ENCODE measurements at regions not wholly inside any gene's neighbourhood (a gene's known extent, or its start where the extent isn't known, plus 50 kb on each side); places are given as distances from the start of the nearest gene placed in this dataset.

DNA sequence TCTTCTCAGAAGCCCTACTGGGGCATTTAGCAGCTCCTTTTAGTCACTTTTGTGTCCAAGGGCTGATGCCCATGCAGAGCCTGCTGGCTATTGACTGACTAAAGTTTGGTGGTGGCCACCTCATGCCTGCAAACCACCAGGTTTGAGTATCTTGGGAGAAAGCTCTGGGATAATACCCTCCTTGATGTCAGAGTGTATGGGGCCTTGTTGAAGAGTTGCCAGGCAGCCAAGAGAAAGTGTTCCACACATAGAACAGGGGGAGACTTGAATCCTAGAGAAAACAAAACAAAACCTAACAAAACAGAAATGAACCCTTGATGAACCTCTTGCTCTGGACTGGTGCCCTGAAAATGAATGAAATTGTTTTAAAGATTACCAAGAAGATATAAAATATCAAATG lies 1024.6 kb downstream of the SORCS1 start:
- TF ChIP-seq, protein P1, sequence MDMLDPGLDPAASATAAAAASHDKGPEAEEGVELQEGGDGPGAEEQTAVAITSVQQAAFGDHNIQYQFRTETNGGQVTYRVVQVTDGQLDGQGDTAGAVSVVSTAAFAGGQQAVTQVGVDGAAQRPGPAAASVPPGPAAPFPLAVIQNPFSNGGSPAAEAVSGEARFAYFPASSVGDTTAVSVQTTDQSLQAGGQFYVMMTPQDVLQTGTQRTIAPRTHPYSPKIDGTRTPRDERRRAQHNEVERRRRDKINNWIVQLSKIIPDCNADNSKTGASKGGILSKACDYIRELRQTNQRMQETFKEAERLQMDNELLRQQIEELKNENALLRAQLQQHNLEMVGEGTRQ (CRISPR knock-in tag; IDR thresholded peaks at IDR 0.05), result no peak
- TF ChIP-seq NFE2L1 (CRISPR knock-in tag; IDR thresholded peaks at IDR 0.05), result no peak
- TF ChIP-seq, protein P2, sequence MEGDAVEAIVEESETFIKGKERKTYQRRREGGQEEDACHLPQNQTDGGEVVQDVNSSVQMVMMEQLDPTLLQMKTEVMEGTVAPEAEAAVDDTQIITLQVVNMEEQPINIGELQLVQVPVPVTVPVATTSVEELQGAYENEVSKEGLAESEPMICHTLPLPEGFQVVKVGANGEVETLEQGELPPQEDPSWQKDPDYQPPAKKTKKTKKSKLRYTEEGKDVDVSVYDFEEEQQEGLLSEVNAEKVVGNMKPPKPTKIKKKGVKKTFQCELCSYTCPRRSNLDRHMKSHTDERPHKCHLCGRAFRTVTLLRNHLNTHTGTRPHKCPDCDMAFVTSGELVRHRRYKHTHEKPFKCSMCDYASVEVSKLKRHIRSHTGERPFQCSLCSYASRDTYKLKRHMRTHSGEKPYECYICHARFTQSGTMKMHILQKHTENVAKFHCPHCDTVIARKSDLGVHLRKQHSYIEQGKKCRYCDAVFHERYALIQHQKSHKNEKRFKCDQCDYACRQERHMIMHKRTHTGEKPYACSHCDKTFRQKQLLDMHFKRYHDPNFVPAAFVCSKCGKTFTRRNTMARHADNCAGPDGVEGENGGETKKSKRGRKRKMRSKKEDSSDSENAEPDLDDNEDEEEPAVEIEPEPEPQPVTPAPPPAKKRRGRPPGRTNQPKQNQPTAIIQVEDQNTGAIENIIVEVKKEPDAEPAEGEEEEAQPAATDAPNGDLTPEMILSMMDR (IDR thresholded peaks at IDR 0.05), result no peak
- TF ChIP-seq ELF4 (CRISPR knock-in tag; IDR thresholded peaks at IDR 0.05; ENCODE audit: low read depth), result no peak
- TF ChIP-seq SP1 (CRISPR knock-in tag; conservative IDR thresholded peaks at IDR 0.05), result no peak
- TF ChIP-seq ZNF263 (CRISPR knock-in tag; IDR thresholded peaks at IDR 0.05; ENCODE audit: low read depth), result no peak
- TF ChIP-seq KAT7 (CRISPR knock-in tag; IDR thresholded peaks at IDR 0.05; ENCODE audit: borderline replicate concordance), result no peak
- TF ChIP-seq FOXP1 (CRISPR knock-in tag; IDR thresholded peaks at IDR 0.05; ENCODE audit: borderline replicate concordance), result no peak
- no peak for TF ChIP-seq OVOL2 (CRISPR knock-in tag; IDR thresholded peaks at IDR 0.05; ENCODE audit: borderline replicate concordance)
- TF ChIP-seq CBFB (CRISPR knock-in tag; IDR thresholded peaks at IDR 0.05; ENCODE audit: low read depth), result no peak
- TF ChIP-seq TEAD4 (CRISPR knock-in tag; IDR thresholded peaks at IDR 0.05), result no peak
- no peak for TF ChIP-seq ZNF423 (CRISPR knock-in tag; IDR thresholded peaks at IDR 0.05)
